Kidney (tissue), 13 donors: ENCODE measurements at regions not wholly inside any gene's neighbourhood (a gene's known extent, or its start where the extent isn't known, plus 50 kb on each side); places are given as distances from the start of the nearest gene placed in this dataset.
A peak's percentile ranks its signal among the peaks of the same experiment; 100 is the strongest.

Experiments used
- DNase-seq, 5 donors: peaks; one replicate each; pipeline ENCODE4 v3.0.0-alpha.2; 2013 to 2020
- FAIRE-seq: peaks from 2 replicates; lab custom pipeline; 2012; peaks lifted over from hg19 to GRCh38; lab: Jason Lieb, UNC
- H3K27ac ChIP-seq, 2 donors: one replicate each; pipeline ENCODE4 v1.7.0; 2013; ENCODE audit warnings: low read depth in 2 of 2, low read length in 2 of 2, inconsistent platforms in 1 of 2
- H3K27me3 ChIP-seq: one replicate; pipeline ENCODE4 v1.7.1; 2013; ENCODE audit warnings: low read length, inconsistent platforms; ENCODE audit not compliant: control insufficient read depth, insufficient read depth
- H3K36me3 ChIP-seq, 3 donors: one replicate each; pipeline versions ENCODE4 v1.7.0 to v1.7.1; 2013; ENCODE audit warnings: low read length in 3 of 3, control low read depth in 1 of 3, inconsistent platforms in 1 of 3; ENCODE audit not compliant: insufficient read depth in 3 of 3, control insufficient read depth in 2 of 3
- H3K4me1 ChIP-seq, 3 donors: one replicate each; pipeline versions ENCODE4 v1.7.0 to v1.7.1; 2013; ENCODE audit warnings: low read length in 3 of 3, inconsistent platforms in 1 of 3, low read depth in 1 of 3; ENCODE audit not compliant: control insufficient read depth in 2 of 3, insufficient read depth in 2 of 3
- H3K4me3 ChIP-seq, 3 donors: one replicate each; pipeline versions ENCODE4 v1.7.0 to v1.8.1; 2013; ENCODE audit warnings: low read length in 3 of 3, control low read depth in 1 of 3, inconsistent platforms in 1 of 3
- H3K9ac ChIP-seq, 3 donors: one replicate each; pipeline versions ENCODE4 v1.7.0 to v1.7.1; 2013; ENCODE audit warnings: low read length in 3 of 3, control low read depth in 1 of 3, inconsistent platforms in 1 of 3
- H3K9me3 ChIP-seq, 3 donors: one replicate each; pipeline versions ENCODE4 v1.7.0 to v1.7.1; 2013; ENCODE audit warnings: low read length in 3 of 3, control low read depth in 1 of 3, inconsistent platforms in 1 of 3; ENCODE audit not compliant: control insufficient read depth in 2 of 3, insufficient read depth in 1 of 3
- intact Hi-C: fragments of 100-400 bp; cut with DNase I; formaldehyde crosslinking; loops from one replicate; pipeline ENCODE4 v1.11.1; 2022
- TF ChIP-seq, protein P1 (sequence below): IDR thresholded peaks from 3 replicates; pipeline ENCODE4 v1.5.1; 2012; ENCODE audit warnings: mild to moderate bottlenecking, moderate library complexity, borderline replicate concordance; ENCODE audit not compliant: insufficient read depth; ENCODE audit errors: extremely low read depth
- donor health status: control.
- donor health status: control.
- donor health status: control.
- donor health status: control.
- donor health status: control.
- donor health status: DM: yes; HTN: yes; CAD: no.
- donor health status: Normal renal cell carcinoma (clear cell type).

DNA sequence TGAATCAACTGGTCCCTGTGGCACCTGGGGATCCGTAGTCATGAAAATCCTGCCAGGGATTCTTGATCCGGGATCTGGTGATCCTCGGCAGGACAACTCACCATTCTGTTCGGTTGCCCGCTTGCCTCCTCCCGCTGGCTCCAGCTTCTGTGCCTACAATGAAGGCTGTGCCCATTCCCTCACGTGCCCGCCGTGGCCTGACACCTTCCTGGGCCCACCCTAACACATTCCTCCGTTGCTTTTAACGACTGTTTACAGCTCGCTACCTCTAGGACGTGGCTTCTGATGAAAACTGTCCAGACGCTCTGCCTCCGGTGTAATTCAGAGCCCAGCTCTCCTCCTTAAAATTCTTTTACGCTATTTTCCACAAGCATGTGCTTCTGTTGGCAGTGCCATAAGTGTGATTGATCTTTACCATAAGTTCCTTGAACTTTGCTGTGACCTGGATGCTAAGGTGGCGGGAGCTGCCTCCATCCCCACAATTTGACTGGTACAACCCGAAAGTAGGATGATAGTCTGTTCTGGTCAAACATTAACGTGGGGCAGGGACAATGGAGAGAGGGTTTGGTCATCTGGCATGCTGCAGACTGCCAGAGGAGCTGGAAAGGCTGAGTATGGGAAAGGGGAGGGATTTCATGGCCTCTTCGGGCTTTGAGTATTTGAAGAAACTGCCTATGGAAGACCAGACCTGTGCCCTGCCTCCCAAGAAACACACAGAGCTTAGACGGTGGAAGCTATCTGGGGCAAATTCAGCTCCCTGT lies 206.8 kb upstream of the TNP1 start:
- Histone ChIP-seq H3K27ac (peak overlapping the region in 1 of 2 donors; percentile 20), H3K36me3 (no peaks in the 10 kb centered on the region), H3K4me3 (peak overlapping the region in 2 of 3 donors; percentile 24 to 33), H3K4me1 (peaks cover 0 to 6% (median 3%) of the 10 kb centered on the region in 3 donors), H3K9me3 (no peaks in the 10 kb centered on the region), H3K27me3 (no peaks in the 10 kb centered on the region), H3K9ac (no peak overlapping the region)
- FAIRE-seq (no peak), DNase-seq (no peak)
- intact Hi-C loops, result no loop called here
- TF ChIP-seq, protein P1, sequence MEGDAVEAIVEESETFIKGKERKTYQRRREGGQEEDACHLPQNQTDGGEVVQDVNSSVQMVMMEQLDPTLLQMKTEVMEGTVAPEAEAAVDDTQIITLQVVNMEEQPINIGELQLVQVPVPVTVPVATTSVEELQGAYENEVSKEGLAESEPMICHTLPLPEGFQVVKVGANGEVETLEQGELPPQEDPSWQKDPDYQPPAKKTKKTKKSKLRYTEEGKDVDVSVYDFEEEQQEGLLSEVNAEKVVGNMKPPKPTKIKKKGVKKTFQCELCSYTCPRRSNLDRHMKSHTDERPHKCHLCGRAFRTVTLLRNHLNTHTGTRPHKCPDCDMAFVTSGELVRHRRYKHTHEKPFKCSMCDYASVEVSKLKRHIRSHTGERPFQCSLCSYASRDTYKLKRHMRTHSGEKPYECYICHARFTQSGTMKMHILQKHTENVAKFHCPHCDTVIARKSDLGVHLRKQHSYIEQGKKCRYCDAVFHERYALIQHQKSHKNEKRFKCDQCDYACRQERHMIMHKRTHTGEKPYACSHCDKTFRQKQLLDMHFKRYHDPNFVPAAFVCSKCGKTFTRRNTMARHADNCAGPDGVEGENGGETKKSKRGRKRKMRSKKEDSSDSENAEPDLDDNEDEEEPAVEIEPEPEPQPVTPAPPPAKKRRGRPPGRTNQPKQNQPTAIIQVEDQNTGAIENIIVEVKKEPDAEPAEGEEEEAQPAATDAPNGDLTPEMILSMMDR, result no peak

DNA sequence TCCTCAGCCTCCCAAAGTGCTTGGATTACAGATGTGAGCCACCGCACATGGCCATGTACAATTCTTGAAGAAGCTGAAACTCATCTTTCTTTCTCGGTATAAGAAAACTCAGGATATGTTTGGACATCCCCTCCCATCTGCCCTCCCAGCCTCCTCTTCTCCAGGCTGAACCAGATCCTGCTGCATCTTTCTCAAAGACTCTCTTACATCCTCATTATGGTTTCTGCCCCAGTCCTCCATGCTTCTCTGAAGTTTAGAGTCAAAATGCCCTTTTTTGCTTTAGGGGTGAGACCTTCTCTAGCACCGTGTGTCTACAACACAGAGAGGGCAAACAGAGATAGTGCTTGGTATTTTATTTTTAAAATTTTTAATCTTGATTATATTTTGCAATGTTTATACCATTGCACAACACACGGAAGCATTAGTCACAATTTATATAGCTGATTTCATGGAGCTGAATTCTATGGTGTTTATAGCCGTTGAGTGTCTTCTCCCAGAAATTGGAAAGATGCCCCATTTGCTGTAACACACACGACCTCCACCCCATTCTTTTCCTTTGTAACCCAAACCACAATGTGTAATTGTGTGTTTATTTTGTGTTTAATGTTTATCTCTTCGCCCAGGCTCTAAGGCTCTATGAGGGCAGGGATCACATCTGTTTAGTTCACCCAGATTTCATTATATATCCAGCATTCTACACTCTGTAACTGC lies 206.0 kb upstream of the TNP1 start:
- intact Hi-C loops, result no loop called here
- H3K27me3 ChIP-seq, result no peaks in the 10 kb centered on the region
- peak overlapping the region in 2 of 3 donors; percentile 25 to 33 for H3K4me3 ChIP-seq
- H3K9ac ChIP-seq, result no peak overlapping the region
- H3K27ac ChIP-seq, result no peak overlapping the region
- H3K9me3 ChIP-seq, result no peaks in the 10 kb centered on the region
- TF ChIP-seq, protein P1, result no peak
- FAIRE-seq, result no peak
- peaks cover 0 to 6% (median 3%) of the 10 kb centered on the region in 3 donors for H3K4me1 ChIP-seq
- H3K36me3 ChIP-seq, result no peaks in the 10 kb centered on the region
- no peak for DNase-seq

DNA sequence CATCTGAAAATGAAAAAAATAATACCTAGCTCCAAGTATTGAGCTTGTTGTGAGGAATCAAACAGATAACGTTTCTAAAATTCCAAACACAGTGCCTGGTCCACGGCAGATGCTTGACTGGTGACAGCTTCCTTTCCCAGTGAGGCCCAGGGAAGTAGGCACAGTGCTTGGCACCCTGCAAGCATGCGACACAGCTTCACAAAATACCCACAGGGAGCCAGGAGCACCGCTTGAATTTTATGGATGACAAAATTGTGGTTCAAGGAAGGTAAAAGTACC lies 205.1 kb upstream of the TNP1 start:
- no peaks in the 10 kb centered on the region for H3K27me3 ChIP-seq
- FAIRE-seq, result no peak
- intact Hi-C loops, result no loop called here
- DNase-seq, result no peak
- TF ChIP-seq, protein P1, result no peak
- peak overlapping the region in 2 of 3 donors; percentile 24 to 37 for H3K9ac ChIP-seq
- H3K9me3 ChIP-seq, result no peaks in the 10 kb centered on the region
- no peaks in the 10 kb centered on the region for H3K36me3 ChIP-seq
- peak overlapping the region in 1 of 2 donors; percentile 73 for H3K27ac ChIP-seq
- H3K4me1 ChIP-seq, result peaks cover 0 to 6% (median 3%) of the 10 kb centered on the region in 3 donors
- H3K4me3 ChIP-seq, result peak overlapping the region in 2 of 3 donors; percentile 22 to 30
